Stimulated activated CD8-positive, alpha-beta memory T cell treated with anti-CD3 and anti-CD28 coated beads, Interleukin-2, amount 100 ng/mL, for 1 hour (primary cell): ENCODE measurements at regions not wholly inside any gene's neighbourhood (a gene's known extent, or its start where the extent isn't known, plus 50 kb on each side); places are given as distances from the start of the nearest gene placed in this dataset.
"Not testable (repeated sequence)": the region's sequence is repeated elsewhere in the genome, so short reads cannot be mapped to it uniquely, and the experiment has no call there.

Source experiments
- DNase-seq, 2 donors: peaks; one replicate each; pipeline ENCODE4 v3.0.0-alpha.2; 2020; ENCODE audit warnings: low read depth in 2 of 2

GRCh38 chr1:184820218-184820750 lies 65.6 kb upstream of the EDEM3 start:
- DNase-seq = no peak

GRCh38 chr1:184818646-184819045 lies 64.0 kb upstream of the EDEM3 start:
- no peak for DNase-seq

- not testable (repeated sequence) for DNase-seq
Measured at GRCh38 chr1:184817003-184817402, 62.3 kb upstream of the EDEM3 start.

- DNase-seq = no peak
Measured at GRCh38 chr1:184813528-184814089, 59.0 kb upstream of the EDEM3 start.

- no peak for DNase-seq
Measured at GRCh38 chr1:184811439-184812111, 56.9 kb upstream of the EDEM3 start.

- DNase-seq = no peak
Measured at GRCh38 chr1:184810735-184811343, 56.2 kb upstream of the EDEM3 start.

GRCh38 chr1:184806296-184806721 lies 51.7 kb upstream of the EDEM3 start:
- DNase-seq = no peak

GRCh38 chr1:184805667-184806295 lies 51.1 kb upstream of the EDEM3 start:
- DNase-seq = peak; percentile 63 to 69
